Sigmoid colon (tissue), 6 donors: ENCODE measurements at regions not wholly inside any gene's neighbourhood (a gene's known extent, or its start where the extent isn't known, plus 50 kb on each side); places are given as distances from the start of the nearest gene placed in this dataset.

Experiments
- DNase-seq: peaks from one replicate; pipeline ENCODE4 v3.0.0-alpha.2; 2019
- H3K27ac ChIP-seq, 4 donors: fragments of 200-600 bp; sonication (generic); one replicate each; pipeline ENCODE4 v1.5.1; 2016 to 2019; ENCODE audit warnings: mild to moderate bottlenecking in 1 of 4
- H3K27me3 ChIP-seq, 3 donors: fragments of 200-600 bp; sonication (generic); one replicate each; pipeline ENCODE4 v1.5.1; 2019; ENCODE audit warnings: mild to moderate bottlenecking in 1 of 3
- H3K36me3 ChIP-seq, 4 donors: fragments of 200-600 bp; sonication (generic); one replicate each; pipeline ENCODE4 v1.5.1; 2016 to 2019
- H3K4me1 ChIP-seq, 4 donors: fragments of 200-600 bp; sonication (generic); one replicate each; pipeline ENCODE4 v1.5.1; 2017 to 2019
- H3K4me3 ChIP-seq, 4 donors: fragments of 200-600 bp; sonication (generic); one replicate each; pipeline ENCODE4 v1.5.1; 2017 to 2019; ENCODE audit warnings: mild to moderate bottlenecking in 2 of 4, moderate library complexity in 1 of 4
- H3K9me3 ChIP-seq, 4 donors: fragments of 200-600 bp in 3 of 4; sonication (generic) in 3 of 4; one replicate each; pipeline versions ENCODE4 v1.5.1 to v1.6.1; 2013 to 2019
- EP300 ChIP-seq, 4 donors: sonication (generic); formaldehyde crosslinking; IDR thresholded peaks; one replicate each; pipeline ENCODE4 v1.6.1; 2017; ENCODE audit warnings: antibody characterized with exemption in 4 of 4
- POLR2A ChIP-seq, 2 donors: fragments of 450-650 bp; IDR thresholded peaks; one replicate each; pipeline ENCODE4 v1.6.1; 2016; ENCODE audit warnings: antibody characterized with exemption in 2 of 2, mild to moderate bottlenecking in 2 of 2, moderate library complexity in 2 of 2
- POLR2AphosphoS5 ChIP-seq, 4 donors: sonication (generic); formaldehyde crosslinking; IDR thresholded peaks; one replicate each; pipeline ENCODE4 v1.6.1; 2017; ENCODE audit warnings: antibody characterized with exemption in 4 of 4
- WGBS, 2 donors: extraction: QIAGEN DNeasy Blood & Tissue Kit; methylation state at CpG; one replicate each; pipeline ENCODE4 v1.1.7; 2013; 5-methylcytosine and 5-hydroxymethylcytosine counted together
- intact Hi-C: fragments of 100-400 bp; cut with DNase I; formaldehyde crosslinking; loops from one replicate; pipeline ENCODE4 v1.15.1; 2023
- TF ChIP-seq, protein P1 (sequence below), 4 experiments: fragments of 450-650 bp in 3 of 4; fragments of 200-600 bp in 1 of 4; IDR thresholded peaks; one replicate each; pipeline ENCODE4 v1.5.1; 2016 to 2019; ENCODE audit warnings: antibody characterized with exemption in 4 of 4, mild to moderate bottlenecking in 3 of 4, moderate library complexity in 2 of 4
- donor health status: healthy with polysubstance abuse.
- donor health status: healthy.

DNA sequence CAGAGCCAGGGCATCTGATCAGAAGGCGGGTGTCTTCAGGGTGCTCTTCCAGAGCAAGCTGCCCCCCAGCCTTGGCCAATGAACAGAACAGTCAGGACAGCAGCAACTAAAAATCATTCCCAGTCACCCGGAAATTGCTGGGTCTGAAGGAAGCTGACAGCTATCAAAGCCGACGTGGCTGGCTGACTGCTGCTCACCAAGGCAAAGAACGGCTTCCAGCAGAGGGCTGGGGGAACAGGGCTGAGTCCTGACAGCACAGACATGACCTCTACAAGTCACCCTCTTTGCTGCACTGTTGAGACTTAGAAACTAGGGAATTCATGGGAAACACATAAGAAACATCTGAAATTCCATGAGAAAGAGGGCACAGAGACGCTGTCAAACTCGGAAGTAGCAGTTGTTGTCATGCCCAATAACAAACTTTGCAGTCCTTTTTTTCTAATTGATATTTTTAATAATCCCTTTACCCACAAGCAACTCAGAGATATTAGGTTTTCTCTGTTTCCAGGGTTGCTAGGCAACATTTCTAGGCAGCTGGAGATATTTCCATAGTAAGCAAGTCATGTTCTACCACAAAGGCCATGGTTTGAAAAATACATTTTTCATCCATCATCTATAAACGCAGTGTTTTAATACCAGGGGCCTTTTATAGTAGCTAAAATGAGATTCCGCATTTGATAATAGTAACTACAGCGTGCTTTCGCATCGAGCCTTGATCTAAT lies 365.2 kb downstream of the SEC23A start:
- WGBS, 2 donors: 81 to 87% methylated on average over 12 of the region's 12 CpGs
- intact Hi-C loops: no loop called here

DNA sequence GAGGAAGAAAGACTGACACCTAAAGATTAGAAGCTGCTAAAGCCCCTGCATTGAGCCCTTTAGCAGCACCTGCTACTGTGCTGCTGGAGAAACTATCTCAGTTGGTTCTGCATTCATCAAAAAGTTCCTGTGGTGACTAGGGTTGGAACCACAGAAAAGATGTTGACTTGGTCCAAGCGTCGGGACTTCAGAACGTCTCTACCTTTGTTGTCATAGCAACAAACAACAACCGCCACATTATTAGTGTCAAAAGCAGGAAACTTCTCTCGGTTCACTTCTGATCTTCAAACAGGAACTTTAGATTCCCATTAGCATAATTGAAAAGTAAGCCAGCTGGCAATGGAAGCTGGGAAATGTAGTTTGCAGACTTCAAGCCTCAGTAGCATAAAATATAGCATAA lies 368.0 kb downstream of the SEC23A start:
- 68 to 77% methylated on average over 5 of the region's 5 CpGs for WGBS, 2 donors
- DNase-seq: no peak
- H3K36me3 ChIP-seq: no peaks in the 10 kb centered on the region
- no peak overlapping the region for H3K27ac ChIP-seq
- peaks cover 0 to 7% (median 3%) of the 10 kb centered on the region in 4 donors for H3K4me1 ChIP-seq
- H3K4me3 ChIP-seq: no peak overlapping the region
- no peaks in the 10 kb centered on the region for H3K27me3 ChIP-seq
- intact Hi-C loops: no loop called here
- no peaks in the 10 kb centered on the region for H3K9me3 ChIP-seq
- no peak for TF ChIP-seq POLR2AphosphoS5 (IDR thresholded peaks at IDR 0.05)
- TF ChIP-seq POLR2A (IDR thresholded peaks at IDR 0.05): no peak
- no peak for TF ChIP-seq EP300 (IDR thresholded peaks at IDR 0.05)
- TF ChIP-seq, protein P1, sequence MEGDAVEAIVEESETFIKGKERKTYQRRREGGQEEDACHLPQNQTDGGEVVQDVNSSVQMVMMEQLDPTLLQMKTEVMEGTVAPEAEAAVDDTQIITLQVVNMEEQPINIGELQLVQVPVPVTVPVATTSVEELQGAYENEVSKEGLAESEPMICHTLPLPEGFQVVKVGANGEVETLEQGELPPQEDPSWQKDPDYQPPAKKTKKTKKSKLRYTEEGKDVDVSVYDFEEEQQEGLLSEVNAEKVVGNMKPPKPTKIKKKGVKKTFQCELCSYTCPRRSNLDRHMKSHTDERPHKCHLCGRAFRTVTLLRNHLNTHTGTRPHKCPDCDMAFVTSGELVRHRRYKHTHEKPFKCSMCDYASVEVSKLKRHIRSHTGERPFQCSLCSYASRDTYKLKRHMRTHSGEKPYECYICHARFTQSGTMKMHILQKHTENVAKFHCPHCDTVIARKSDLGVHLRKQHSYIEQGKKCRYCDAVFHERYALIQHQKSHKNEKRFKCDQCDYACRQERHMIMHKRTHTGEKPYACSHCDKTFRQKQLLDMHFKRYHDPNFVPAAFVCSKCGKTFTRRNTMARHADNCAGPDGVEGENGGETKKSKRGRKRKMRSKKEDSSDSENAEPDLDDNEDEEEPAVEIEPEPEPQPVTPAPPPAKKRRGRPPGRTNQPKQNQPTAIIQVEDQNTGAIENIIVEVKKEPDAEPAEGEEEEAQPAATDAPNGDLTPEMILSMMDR (IDR thresholded peaks at IDR 0.05): no peak

More for the DNA sequence above, 365.2 kb downstream of the SEC23A start:
- H3K4me1 ChIP-seq: peaks cover 0 to 7% (median 3%) of the 10 kb centered on the region in 4 donors
- no peaks in the 10 kb centered on the region for H3K9me3 ChIP-seq
- peak overlapping the region in 1 of 4 donors; percentile 54 for H3K27ac ChIP-seq
- DNase-seq: no peak
- TF ChIP-seq POLR2A (IDR thresholded peaks at IDR 0.05) (no peak), POLR2AphosphoS5 (IDR thresholded peaks at IDR 0.05) (no peak), EP300 (IDR thresholded peaks at IDR 0.05) (no peak)
- TF ChIP-seq, protein P1 (IDR thresholded peaks at IDR 0.05): no peak
- H3K27me3 ChIP-seq: no peaks in the 10 kb centered on the region
- no peak overlapping the region for H3K4me3 ChIP-seq
- no peaks in the 10 kb centered on the region for H3K36me3 ChIP-seq

DNA sequence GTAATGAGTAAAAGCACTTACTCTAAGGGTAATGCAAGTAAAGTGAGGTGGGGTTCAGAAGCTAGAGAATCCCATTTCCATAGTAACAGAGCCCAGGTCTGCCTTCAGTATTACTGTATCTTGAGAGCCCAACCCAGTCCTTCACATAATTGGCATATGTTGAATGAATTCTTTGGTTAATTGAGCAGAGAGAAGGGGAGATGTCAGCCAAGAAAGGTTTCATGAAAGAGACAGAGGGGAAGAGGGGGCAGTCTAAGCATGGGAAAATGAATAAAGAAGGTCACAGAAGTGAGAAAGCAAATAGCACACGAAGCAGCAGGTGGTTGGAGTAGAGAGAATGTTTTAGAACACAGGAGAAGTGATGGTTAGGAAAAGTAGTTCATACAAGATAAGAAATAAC lies 371.1 kb downstream of the SEC23A start:
- TF ChIP-seq POLR2AphosphoS5 (IDR thresholded peaks at IDR 0.05) (no peak), POLR2A (IDR thresholded peaks at IDR 0.05) (no peak), EP300 (IDR thresholded peaks at IDR 0.05) (no peak)
- TF ChIP-seq, protein P1 (IDR thresholded peaks at IDR 0.05): no peak
- intact Hi-C loops: no loop called here
- H3K27ac ChIP-seq: no peak overlapping the region
- H3K27me3 ChIP-seq: no peaks in the 10 kb centered on the region
- no peaks in the 10 kb centered on the region for H3K36me3 ChIP-seq
- no peaks in the 10 kb centered on the region for H3K4me1 ChIP-seq
- no peak for DNase-seq
- WGBS, 2 donors: 60 to 86% methylated on average over 1 of the region's 1 CpG
- no peaks in the 10 kb centered on the region for H3K9me3 ChIP-seq
- H3K4me3 ChIP-seq: no peak overlapping the region

DNA sequence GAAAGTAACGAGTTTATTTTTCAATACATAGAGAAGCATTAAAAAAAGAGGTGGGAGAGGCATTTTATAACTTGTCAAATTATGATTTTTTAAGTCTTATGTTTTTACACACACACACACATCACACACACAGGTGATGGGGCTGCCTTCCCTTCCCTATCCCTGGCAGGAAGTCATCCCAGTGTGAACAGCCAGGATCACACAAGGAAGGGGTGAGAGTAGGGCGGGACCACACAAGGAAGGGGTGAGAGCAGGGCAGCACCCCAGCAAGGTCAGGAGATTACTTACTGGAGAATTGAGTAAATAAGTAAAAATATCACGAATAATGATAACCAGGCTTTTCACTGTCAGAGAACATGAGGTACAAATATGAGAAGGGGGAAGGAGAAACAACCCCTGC lies 372.6 kb downstream of the SEC23A start:
- WGBS, 2 donors: 44 to 79% methylated on average over 3 of the region's 3 CpGs
- no peak for TF ChIP-seq EP300 (IDR thresholded peaks at IDR 0.05)
- no peak for DNase-seq
- Histone ChIP-seq H3K27ac (no peak overlapping the region), H3K36me3 (no peaks in the 10 kb centered on the region), H3K4me3 (no peak overlapping the region), H3K4me1 (no peaks in the 10 kb centered on the region), H3K27me3 (no peaks in the 10 kb centered on the region), H3K9me3 (no peaks in the 10 kb centered on the region)
- intact Hi-C loops: no loop called here

DNA sequence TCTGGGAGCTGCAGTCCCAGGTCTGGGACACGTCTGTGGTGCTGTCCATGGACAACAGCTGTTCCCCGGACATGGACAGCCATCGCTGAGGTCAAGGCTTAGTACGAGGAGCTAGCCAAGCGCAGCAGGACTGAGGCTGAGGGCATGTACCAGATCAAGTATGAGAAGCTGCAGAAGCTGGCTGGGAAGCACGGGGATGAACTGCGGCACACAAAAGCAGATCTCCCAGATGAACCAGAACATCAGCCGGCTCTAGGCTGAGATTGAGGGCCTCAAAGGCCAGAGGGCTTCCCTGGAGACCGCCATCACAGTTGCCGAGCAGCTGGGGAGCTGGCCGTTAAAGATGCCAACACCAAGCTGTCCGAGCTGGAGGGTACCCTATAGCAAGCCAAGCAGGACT lies 375.3 kb downstream of the SEC23A start:
- H3K4me1 ChIP-seq: no peaks in the 10 kb centered on the region
- TF ChIP-seq EP300 (IDR thresholded peaks at IDR 0.05): no peak
- no peak for TF ChIP-seq POLR2AphosphoS5 (IDR thresholded peaks at IDR 0.05)
- TF ChIP-seq, protein P1 (IDR thresholded peaks at IDR 0.05): no peak
- TF ChIP-seq POLR2A (IDR thresholded peaks at IDR 0.05): no peak
- no peak for DNase-seq
- no peak overlapping the region for H3K27ac ChIP-seq
- H3K36me3 ChIP-seq: no peaks in the 10 kb centered on the region
- no peaks in the 10 kb centered on the region for H3K9me3 ChIP-seq
- intact Hi-C loops: no loop called here
- no peaks in the 10 kb centered on the region for H3K27me3 ChIP-seq
- WGBS, 2 donors: 93 to 95% methylated on average over 12 of the region's 12 CpGs
- H3K4me3 ChIP-seq: no peak overlapping the region
